GM18873 (cell line): ENCODE measurements at regions not wholly inside any gene's neighbourhood (a gene's known extent, or its start where the extent isn't known, plus 50 kb on each side); places are given as distances from the start of the nearest gene placed in this dataset.
"Not testable (repeated sequence)": the region's sequence is repeated elsewhere in the genome, so short reads cannot be mapped to it uniquely, and the experiment has no call there.

ENCODE experiments used
- ATAC-seq: cut with Tn5 transposase; IDR thresholded peaks from one replicate; pipeline ENCODE4 v1.9.1; 2021; ENCODE audit warnings: mild to moderate bottlenecking, moderate library complexity, moderate number of reproducible peaks; ENCODE audit not compliant: unreplicated experiment, low FRiP score

- no peak for ATAC-seq
These were observed 559.0 kb upstream of the AMOT start for GRCh38 chrX:113399506-113400192.

- ATAC-seq = no peak
These were observed 551.7 kb upstream of the AMOT start for GRCh38 chrX:113392355-113392754.

GRCh38 chrX:113391875-113392274, 551.2 kb upstream of the AMOT start:
- ATAC-seq = no peak

- no peak for ATAC-seq
These were observed 549.9 kb upstream of the AMOT start for GRCh38 chrX:113390531-113390930.

GRCh38 chrX:113389846-113390245, 549.2 kb upstream of the AMOT start:
- no peak for ATAC-seq

- no peak for ATAC-seq
These were observed 544.0 kb upstream of the AMOT start for GRCh38 chrX:113384628-113385027.

- not testable (repeated sequence) for ATAC-seq
These were observed 532.8 kb upstream of the AMOT start for GRCh38 chrX:113373421-113373820.

- no peak for ATAC-seq
These were observed 529.4 kb upstream of the AMOT start for GRCh38 chrX:113370006-113370405.

- ATAC-seq = no peak
These were observed 528.4 kb upstream of the AMOT start for GRCh38 chrX:113369056-113369455.

GRCh38 chrX:113353134-113353533, 512.5 kb upstream of the AMOT start:
- ATAC-seq = no peak

GRCh38 chrX:113330416-113330815, 489.8 kb upstream of the AMOT start:
- ATAC-seq = no peak

- no peak for ATAC-seq
These were observed 475.3 kb upstream of the AMOT start for GRCh38 chrX:113315927-113316326.

- no peak for ATAC-seq
These were observed 464.9 kb upstream of the AMOT start for GRCh38 chrX:113305496-113305895.

GRCh38 chrX:113300580-113300979, 459.9 kb upstream of the AMOT start:
- ATAC-seq = no peak

- no peak for ATAC-seq
These were observed 456.8 kb upstream of the AMOT start for GRCh38 chrX:113297437-113297836.

- ATAC-seq = no peak
These were observed 448.9 kb upstream of the AMOT start for GRCh38 chrX:113289503-113289902.

GRCh38 chrX:113287761-113288160, 447.1 kb upstream of the AMOT start:
- no peak for ATAC-seq

GRCh38 chrX:113275804-113276203, 435.2 kb upstream of the AMOT start:
- no peak for ATAC-seq

GRCh38 chrX:113274791-113275190, 434.2 kb upstream of the AMOT start:
- no peak for ATAC-seq

- no peak for ATAC-seq
These were observed 433.7 kb upstream of the AMOT start for GRCh38 chrX:113274345-113274744.

- ATAC-seq = no peak
These were observed 428.6 kb upstream of the AMOT start for GRCh38 chrX:113269203-113269602.

- no peak for ATAC-seq
These were observed 419.8 kb upstream of the AMOT start for GRCh38 chrX:113260474-113260873.

GRCh38 chrX:113222305-113222704, 381.7 kb upstream of the AMOT start:
- ATAC-seq = no peak
